ENCODE measurements at regions not wholly inside any gene's neighbourhood (a gene's known extent, or its start where the extent isn't known, plus 50 kb on each side); places are given as distances from the start of the nearest gene placed in this dataset.

DNA sequence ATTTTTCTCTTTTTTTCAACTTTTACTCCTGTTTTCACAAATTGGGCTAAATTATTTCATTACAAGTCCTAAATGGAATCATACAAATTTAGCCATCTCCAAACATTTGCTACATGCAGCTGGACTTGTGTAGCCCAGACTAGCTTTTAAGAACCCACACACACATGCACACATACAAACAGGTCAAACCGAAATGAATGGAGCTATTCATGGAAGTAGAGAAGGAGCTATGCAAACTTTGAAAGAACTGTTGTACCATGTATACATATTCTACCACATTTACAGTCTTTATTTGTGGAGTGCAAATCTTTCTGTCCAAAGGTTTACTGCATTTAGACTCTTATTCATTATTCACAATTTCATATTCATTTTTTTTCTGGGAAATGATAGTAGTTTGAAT, 189.1 kb upstream of the RNPC3 start:
- TF ChIP-seq, protein P1, sequence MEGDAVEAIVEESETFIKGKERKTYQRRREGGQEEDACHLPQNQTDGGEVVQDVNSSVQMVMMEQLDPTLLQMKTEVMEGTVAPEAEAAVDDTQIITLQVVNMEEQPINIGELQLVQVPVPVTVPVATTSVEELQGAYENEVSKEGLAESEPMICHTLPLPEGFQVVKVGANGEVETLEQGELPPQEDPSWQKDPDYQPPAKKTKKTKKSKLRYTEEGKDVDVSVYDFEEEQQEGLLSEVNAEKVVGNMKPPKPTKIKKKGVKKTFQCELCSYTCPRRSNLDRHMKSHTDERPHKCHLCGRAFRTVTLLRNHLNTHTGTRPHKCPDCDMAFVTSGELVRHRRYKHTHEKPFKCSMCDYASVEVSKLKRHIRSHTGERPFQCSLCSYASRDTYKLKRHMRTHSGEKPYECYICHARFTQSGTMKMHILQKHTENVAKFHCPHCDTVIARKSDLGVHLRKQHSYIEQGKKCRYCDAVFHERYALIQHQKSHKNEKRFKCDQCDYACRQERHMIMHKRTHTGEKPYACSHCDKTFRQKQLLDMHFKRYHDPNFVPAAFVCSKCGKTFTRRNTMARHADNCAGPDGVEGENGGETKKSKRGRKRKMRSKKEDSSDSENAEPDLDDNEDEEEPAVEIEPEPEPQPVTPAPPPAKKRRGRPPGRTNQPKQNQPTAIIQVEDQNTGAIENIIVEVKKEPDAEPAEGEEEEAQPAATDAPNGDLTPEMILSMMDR (IDR thresholded peaks at IDR 0.05) = no peak
- no peak for ATAC-seq (ENCODE audit: insufficient number of reproducible peaks, low FRiP score, low read depth)
- no peak overlapping the region for H3K4me3 ChIP-seq
- H3K27me3 ChIP-seq (replicated peaks; ENCODE audit: insufficient read depth) = no peaks in the 10 kb centered on the region
- no peaks in the 10 kb centered on the region for H3K9me3 ChIP-seq
- no peak for DNase-seq (ENCODE audit: low spot score)
- no peak overlapping the region for H3K27ac ChIP-seq
- no peaks in the 10 kb centered on the region for H3K36me3 ChIP-seq
- H3K4me1 ChIP-seq (ENCODE audit: control insufficient read depth in 1 of 2, low read depth in 2 of 2) = no peaks in the 10 kb centered on the region

DNA sequence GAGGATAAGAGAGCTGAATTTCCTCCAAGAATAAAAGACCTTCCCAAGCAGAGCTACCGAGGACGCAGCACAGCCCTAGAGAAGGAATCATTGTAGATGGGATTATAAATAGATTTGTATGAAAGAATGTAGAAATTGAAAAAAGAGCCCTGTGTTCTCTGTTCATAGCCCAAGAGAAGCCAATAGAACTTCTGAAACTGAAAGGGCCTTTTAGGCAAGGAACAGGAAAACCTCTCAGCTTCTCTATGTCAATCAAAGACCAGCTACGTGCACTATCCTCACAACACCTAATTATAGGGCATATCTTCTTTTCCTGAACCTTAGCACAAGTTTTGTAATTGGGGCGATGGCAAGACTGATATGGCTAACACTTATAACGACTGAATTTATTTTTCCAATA, 192.4 kb upstream of the RNPC3 start:
- TF ChIP-seq, protein P1 (IDR thresholded peaks at IDR 0.05) = no peak
- H3K4me1 ChIP-seq (ENCODE audit: control insufficient read depth in 1 of 2, low read depth in 2 of 2) = no peaks in the 10 kb centered on the region
- no peaks in the 10 kb centered on the region for H3K9me3 ChIP-seq
- no peaks in the 10 kb centered on the region for H3K27me3 ChIP-seq (replicated peaks; ENCODE audit: insufficient read depth)
- ATAC-seq (ENCODE audit: insufficient number of reproducible peaks, low FRiP score, low read depth) = no peak
- H3K4me3 ChIP-seq = no peak overlapping the region
- H3K27ac ChIP-seq = no peak overlapping the region
- no peaks in the 10 kb centered on the region for H3K36me3 ChIP-seq
- DNase-seq (ENCODE audit: low spot score) = no peak

DNA sequence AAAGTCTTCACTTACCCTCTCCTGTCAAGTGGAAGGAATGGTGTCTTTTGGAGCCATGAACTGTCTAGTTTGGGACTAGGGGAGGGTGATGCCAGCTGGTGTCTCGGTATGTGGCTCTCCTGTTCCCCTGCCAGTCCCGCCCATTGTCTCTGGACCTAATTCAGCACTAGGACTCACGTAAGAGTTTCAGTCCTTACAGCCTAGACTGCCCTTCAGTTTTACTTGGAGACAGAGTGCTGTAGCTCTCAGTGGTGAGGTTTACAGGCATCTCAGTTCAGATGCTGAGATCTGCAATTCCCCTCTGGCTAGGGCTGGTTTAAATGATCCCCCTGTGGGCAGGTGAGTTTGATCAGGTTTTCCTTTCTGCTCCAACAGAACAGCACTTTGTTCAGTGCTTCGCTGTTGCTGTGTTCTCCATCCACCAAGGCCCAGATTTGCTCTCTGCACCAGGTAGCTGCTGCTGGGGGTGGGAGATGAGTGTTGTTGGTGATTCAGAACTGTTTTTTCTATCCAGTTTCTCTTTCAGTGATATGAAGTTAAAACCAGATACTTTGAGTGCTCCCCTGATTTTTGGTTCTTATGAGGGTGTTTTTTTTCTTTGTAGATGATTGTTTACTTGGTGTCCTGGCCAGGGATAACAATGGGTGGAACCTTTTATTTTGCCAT, 198.3 kb upstream of the RNPC3 start:
- ATAC-seq (ENCODE audit: insufficient number of reproducible peaks, low FRiP score, low read depth) (no peak), DNase-seq (ENCODE audit: low spot score) (no peak)
- Histone ChIP-seq H3K27ac (no peak overlapping the region), H3K4me3 (no peak overlapping the region), H3K36me3 (no peaks in the 10 kb centered on the region), H3K27me3 (replicated peaks; ENCODE audit: insufficient read depth) (no peaks in the 10 kb centered on the region), H3K9me3 (peaks cover 9% of the 10 kb centered on the region), H3K4me1 (ENCODE audit: control insufficient read depth in 1 of 2, low read depth in 2 of 2) (no peaks in the 10 kb centered on the region)
- TF ChIP-seq, protein P1 (IDR thresholded peaks at IDR 0.05) = no peak

DNA sequence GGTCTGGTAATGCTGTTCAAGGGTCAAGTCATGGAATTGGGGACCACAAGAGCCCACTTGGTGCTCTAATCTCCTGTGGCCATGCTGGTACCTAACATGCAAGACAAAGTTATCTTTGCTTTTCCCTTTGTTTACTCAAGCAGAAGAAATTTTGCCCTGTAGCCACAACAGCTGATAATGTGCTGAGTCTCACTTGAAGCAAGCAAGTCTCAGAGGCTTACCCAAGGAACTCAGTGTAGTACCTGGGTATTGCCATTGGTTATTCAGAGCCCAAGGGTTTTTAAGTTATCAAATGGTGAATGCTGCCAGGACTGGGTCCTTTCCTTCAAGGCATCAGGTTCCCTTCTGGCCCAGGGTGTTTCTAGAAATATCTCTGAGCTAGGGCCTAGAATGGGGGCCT, 198.9 kb upstream of the RNPC3 start:
- H3K27me3 ChIP-seq (replicated peaks; ENCODE audit: insufficient read depth) = no peaks in the 10 kb centered on the region
- ATAC-seq (ENCODE audit: insufficient number of reproducible peaks, low FRiP score, low read depth) = no peak
- TF ChIP-seq, protein P1 (IDR thresholded peaks at IDR 0.05) = no peak
- H3K4me1 ChIP-seq (ENCODE audit: control insufficient read depth in 1 of 2, low read depth in 2 of 2) = no peaks in the 10 kb centered on the region
- no peak for DNase-seq (ENCODE audit: low spot score)
- H3K36me3 ChIP-seq = no peaks in the 10 kb centered on the region
- H3K27ac ChIP-seq = no peak overlapping the region
- H3K4me3 ChIP-seq = no peak overlapping the region
- H3K9me3 ChIP-seq = peaks cover 9% of the 10 kb centered on the region

DNA sequence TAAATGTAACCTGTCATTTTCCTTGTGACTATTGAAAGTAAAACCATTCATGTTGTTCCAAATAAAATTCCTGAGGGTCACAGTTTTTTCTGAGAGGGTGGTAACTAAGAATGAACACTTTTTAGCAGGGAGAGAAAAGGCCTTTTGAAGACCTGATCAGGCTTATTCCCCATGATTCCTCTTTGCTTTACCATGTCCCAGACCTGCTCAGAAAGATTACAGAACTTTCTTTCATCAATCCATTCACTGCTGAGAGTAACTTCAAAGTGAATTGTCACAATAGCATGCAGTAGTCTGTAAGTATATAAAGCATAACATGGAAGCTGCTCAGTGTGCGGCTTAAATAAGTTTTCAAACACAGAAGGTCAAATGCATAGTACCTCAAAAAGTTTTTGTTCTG, 201.5 kb upstream of the COL11A1 start:
- Histone ChIP-seq H3K27me3 (replicated peaks; ENCODE audit: insufficient read depth) (no peaks in the 10 kb centered on the region), H3K9me3 (no peaks in the 10 kb centered on the region), H3K4me1 (ENCODE audit: control insufficient read depth in 1 of 2, low read depth in 2 of 2) (no peaks in the 10 kb centered on the region), H3K36me3 (no peaks in the 10 kb centered on the region), H3K4me3 (no peak overlapping the region), H3K27ac (no peak overlapping the region)
- ATAC-seq (ENCODE audit: insufficient number of reproducible peaks, low FRiP score, low read depth) (no peak), DNase-seq (ENCODE audit: low spot score) (no peak)
- TF ChIP-seq, protein P1 (IDR thresholded peaks at IDR 0.05) = no peak

All from thoracic aorta (tissue), 2 donors.